H1 (cell line): ENCODE measurements at regions not wholly inside any gene's neighbourhood (a gene's known extent, or its start where the extent isn't known, plus 50 kb on each side); places are given as distances from the start of the nearest gene placed in this dataset.

ENCODE experiments used
- CTCF ChIA-PET: fragments of 300-600 bp; sonication (Branson Sonifier 250); formaldehyde crosslinking; loops from one replicate; lab custom pipeline; 2021; ENCODE audit not compliant: partially characterized antibody; lab: Charles Lee
- POLR2A ChIA-PET: fragments of 300-600 bp; sonication (Branson Sonifier 250); formaldehyde crosslinking; loops from one replicate; lab custom pipeline; 2021; ENCODE audit warnings: inconsistent platforms; ENCODE audit not compliant: partially characterized antibody; lab: Charles Lee
- DNase-seq, 2 experiments: peaks; one replicate each; pipeline versions ENCODE4 v3.0.0 to v3.0.0-alpha.2; 2010 to 2022; ENCODE audit warnings: low spot score in 2 of 2, low read depth in 1 of 2, mixed read lengths in 1 of 2
- FAIRE-seq: peaks from 2 replicates; lab custom pipeline; 2011; peaks lifted over from hg19 to GRCh38; lab: Jason Lieb, UNC
- H2AFZ ChIP-seq: 2 replicates; pipeline ENCODE4 v1.8.1; 2012; ENCODE audit warnings: low read length, inconsistent platforms
- H2AK5ac ChIP-seq: 2 replicates; pipeline ENCODE4 v1.6.1; 2013; ENCODE audit warnings: low read depth, low read length
- H2BK120ac ChIP-seq: replicated peaks from 2 replicates; pipeline ENCODE3; 2013; ENCODE audit warnings: low read depth, low read length, inconsistent platforms
- H2BK12ac ChIP-seq: 2 replicates; pipeline ENCODE4 v1.6.1; 2013; ENCODE audit warnings: low read depth, low read length
- H2BK15ac ChIP-seq: 2 replicates; pipeline ENCODE4 v1.6.1; 2013; ENCODE audit warnings: low read length
- H2BK20ac ChIP-seq: 2 replicates; pipeline ENCODE4 v1.6.1; 2013; ENCODE audit warnings: low read length
- H2BK5ac ChIP-seq: 2 replicates; pipeline ENCODE4 v1.6.1; 2013; ENCODE audit warnings: low read depth, low read length
- H3K14ac ChIP-seq: 2 replicates; pipeline ENCODE4 v1.6.1; 2013; ENCODE audit warnings: inconsistent platforms; ENCODE audit not compliant: insufficient read length
- H3K18ac ChIP-seq: 2 replicates; pipeline ENCODE4 v1.6.1; 2013; ENCODE audit warnings: low read length; ENCODE audit errors: extremely low read depth
- H3K23ac ChIP-seq: 2 replicates; pipeline ENCODE4 v1.6.1; 2013; ENCODE audit warnings: inconsistent platforms; ENCODE audit not compliant: insufficient read length
- H3K23me2 ChIP-seq: 2 replicates; pipeline ENCODE4 v1.6.1; 2013; ENCODE audit warnings: low read depth, low read length
- H3K27ac ChIP-seq: 2 replicates; pipeline ENCODE4 v1.6.1; 2011; ENCODE audit warnings: low read depth, low read length, inconsistent platforms
- H3K27me3 ChIP-seq, 4 experiments: replicated peaks in 1 of 4; 1 replicate in 1 of 4; 2 replicates in 3 of 4; pipeline versions ENCODE4 v1.6.1 to v1.8.1; 2011 to 2013; ENCODE audit warnings: low read length in 3 of 4, mild to moderate bottlenecking in 3 of 4, inconsistent platforms in 2 of 4, mixed read lengths in 2 of 4, moderate library complexity in 1 of 4; ENCODE audit not compliant: control insufficient read depth in 3 of 4, insufficient read depth in 3 of 4; ENCODE audit errors: extremely low read depth in 1 of 4
- H3K36me3 ChIP-seq, 4 experiments: 2 replicates each; pipeline versions ENCODE4 v1.6.1 to v1.8.1; 2011 to 2013; ENCODE audit warnings: mild to moderate bottlenecking in 4 of 4, low read length in 3 of 4, moderate library complexity in 2 of 4, control low read depth in 1 of 4, inconsistent platforms in 1 of 4; ENCODE audit not compliant: insufficient read depth in 4 of 4, control insufficient read depth in 2 of 4
- H3K4ac ChIP-seq: replicated peaks from 2 replicates; pipeline ENCODE3; 2013; ENCODE audit warnings: low read length, low read depth, mixed read lengths, inconsistent platforms; ENCODE audit not compliant: insufficient read length
- H3K4me1 ChIP-seq, 4 experiments: replicated peaks in 1 of 4; 1 replicate in 1 of 4; 2 replicates in 3 of 4; pipeline versions ENCODE4 v1.6.1 to v1.8.1; 2011 to 2013; ENCODE audit warnings: low read length in 3 of 4, inconsistent platforms in 2 of 4, mixed read lengths in 1 of 4; ENCODE audit not compliant: insufficient read depth in 4 of 4, control insufficient read depth in 3 of 4
- H3K4me2 ChIP-seq, 2 experiments: 2 replicates each; pipeline versions ENCODE4 v1.6.1 to v1.8.1; 2011 to 2013; ENCODE audit warnings: low read depth in 2 of 2, low read length in 2 of 2, control low read depth in 1 of 2, inconsistent platforms in 1 of 2, mild to moderate bottlenecking in 1 of 2; ENCODE audit not compliant: insufficient read depth in 1 of 2
- H3K4me3 ChIP-seq, 4 experiments: fragments of 200-600, 300-600 bp in 1 of 4; sonication (generic), shearing (Covaris generic), sonication (Bioruptor Twin) in 1 of 4; 2 replicates each; pipeline versions ENCODE4 v1.5.1 to v1.8.1; 2011 to 2016; ENCODE audit warnings: low read length in 4 of 4, low read depth in 3 of 4, control low read depth in 2 of 4, inconsistent platforms in 2 of 4, mild to moderate bottlenecking in 2 of 4, mixed read lengths in 1 of 4, moderate library complexity in 1 of 4; ENCODE audit not compliant: insufficient read depth in 2 of 4; ENCODE audit errors: extremely low read depth in 1 of 4
- H3K56ac ChIP-seq: replicated peaks from 2 replicates; pipeline ENCODE3; 2013; ENCODE audit warnings: low read depth, mild to moderate bottlenecking, mixed read lengths, low read length, inconsistent platforms; ENCODE audit not compliant: insufficient read length
- H3K79me1 ChIP-seq: 2 replicates; pipeline ENCODE4 v1.6.1; 2013; ENCODE audit warnings: low read depth, low read length, control low read depth
- H3K79me2 ChIP-seq, 2 experiments: 2 replicates each; pipeline versions ENCODE4 v1.6.1 to v1.8.1; 2012 to 2013; ENCODE audit warnings: low read length in 2 of 2, mild to moderate bottlenecking in 2 of 2, inconsistent platforms in 1 of 2; ENCODE audit not compliant: insufficient read depth in 2 of 2, control insufficient read depth in 1 of 2
- H3K9ac ChIP-seq, 4 experiments: replicated peaks in 1 of 4; 1 replicate in 1 of 4; 2 replicates in 3 of 4; pipeline versions ENCODE4 v1.6.1 to v1.8.1; 2011 to 2013; ENCODE audit warnings: low read depth in 3 of 4, low read length in 3 of 4, control low read depth in 2 of 4, mild to moderate bottlenecking in 2 of 4, moderate library complexity in 2 of 4, inconsistent platforms in 1 of 4; ENCODE audit errors: extremely low read depth in 1 of 4
- H3K9me3 ChIP-seq, 2 experiments: 2 replicates each; pipeline versions ENCODE4 v1.6.1 to v1.8.1; 2012 to 2013; ENCODE audit warnings: mild to moderate bottlenecking in 2 of 2, moderate library complexity in 2 of 2, control low read depth in 1 of 2, inconsistent platforms in 1 of 2, low read depth in 1 of 2, low read length in 1 of 2, mixed read lengths in 1 of 2; ENCODE audit not compliant: insufficient read depth in 2 of 2
- H4K20me1 ChIP-seq, 2 experiments: replicated peaks in 1 of 2; 2 replicates each; pipeline versions ENCODE3 to v1.8.1; 2011 to 2013; ENCODE audit warnings: inconsistent platforms in 2 of 2, low read length in 2 of 2, mild to moderate bottlenecking in 1 of 2; ENCODE audit not compliant: insufficient read depth in 2 of 2, control insufficient read depth in 1 of 2
- H4K5ac ChIP-seq: 2 replicates; pipeline ENCODE4 v1.6.1; 2013; ENCODE audit warnings: low read length, low read depth, mixed read lengths, inconsistent platforms; ENCODE audit not compliant: insufficient read length
- H4K8ac ChIP-seq: 2 replicates; pipeline ENCODE4 v1.8.0; 2013; ENCODE audit warnings: mild to moderate bottlenecking, moderate library complexity, low read length, inconsistent platforms; ENCODE audit not compliant: insufficient read depth; ENCODE audit errors: extremely low read depth
- H4K91ac ChIP-seq: replicated peaks from 2 replicates; pipeline ENCODE3; 2013; ENCODE audit warnings: low read length, mixed read lengths, inconsistent platforms; ENCODE audit not compliant: insufficient read length
- CEBPB ChIP-seq: IDR thresholded peaks from 2 replicates; pipeline ENCODE4 v1.6.1; 2012; ENCODE audit warnings: low read depth, low read length
- CHD2 ChIP-seq: IDR thresholded peaks from 2 replicates; pipeline ENCODE4 v1.6.1; 2012; ENCODE audit warnings: low read length, improper control_type of control experiment
- HDAC6 ChIP-seq: IDR thresholded peaks from one replicate; pipeline ENCODE4 v1.7.1; 2012; ENCODE audit warnings: low read depth, mild to moderate bottlenecking, inconsistent platforms, low read length, moderate library complexity
- POLR2A ChIP-seq, 2 experiments: IDR thresholded peaks; 1 replicate in 1 of 2; 2 replicates in 1 of 2; pipeline ENCODE4 v1.6.1; 2011; ENCODE audit warnings: low read depth in 2 of 2, low read length in 2 of 2, mild to moderate bottlenecking in 2 of 2; ENCODE audit errors: control extremely low read depth in 1 of 2
- RAD21 ChIP-seq, 2 experiments: IDR thresholded peaks in 1 of 2; conservative IDR thresholded peaks in 1 of 2; 2 replicates each; pipeline ENCODE4 v1.6.1; 2011; ENCODE audit warnings: low read depth in 2 of 2, low read length in 2 of 2, improper control_type of control experiment in 1 of 2, inconsistent platforms in 1 of 2, mild to moderate bottlenecking in 1 of 2, moderate library complexity in 1 of 2
- RBBP5 ChIP-seq: IDR thresholded peaks from 2 replicates; pipeline ENCODE4 v1.7.1; 2012; ENCODE audit warnings: low read depth, mild to moderate bottlenecking, inconsistent platforms, low read length, moderate library complexity, borderline replicate concordance
- SIRT6 ChIP-seq: IDR thresholded peaks from one replicate; pipeline ENCODE4 v1.7.1; 2012; ENCODE audit warnings: low read length, inconsistent platforms
- SUZ12 ChIP-seq: fragments of 200-600 bp; sonication (generic); IDR thresholded peaks from 2 replicates; pipeline ENCODE4 v1.6.1; 2012; ENCODE audit warnings: mild to moderate bottlenecking, inconsistent platforms, low read length, moderate library complexity, mixed read lengths
- TCF12 ChIP-seq: IDR thresholded peaks from 2 replicates; pipeline ENCODE4 v1.6.1; 2011; ENCODE audit warnings: low read depth, mild to moderate bottlenecking, low read length
- WGBS, 2 experiments: shearing (Covaris generic) in 1 of 2; methylation state at CpG; one replicate each; pipeline versions ENCODE4 v1.1.6 to v1.1.7; 2013 to 2015; ENCODE audit warnings: low lambda C conversion rate in 2 of 2, mixed read lengths in 2 of 2, inconsistent platforms in 1 of 2, low coverage in 1 of 2, missing lambda C conversion rate in 1 of 2; ENCODE audit not compliant: insufficient replicate concordance in 2 of 2, insufficient coverage in 1 of 2, insufficient read length in 1 of 2; ENCODE audit errors: extremely low coverage in 1 of 2, missing lambda C conversion rate in 1 of 2; 5-methylcytosine and 5-hydroxymethylcytosine counted together
- TF ChIP-seq, protein P1 (sequence below): IDR thresholded peaks from 2 replicates; pipeline ENCODE4 v1.6.1; 2012; ENCODE audit warnings: inconsistent platforms
- TF ChIP-seq, protein P2 (sequence below): IDR thresholded peaks from 2 replicates; pipeline ENCODE4 v1.6.1; 2011; ENCODE audit warnings: low read depth, mild to moderate bottlenecking, low read length; ENCODE audit not compliant: insufficient read depth
- TF ChIP-seq, protein P3 (sequence below): IDR thresholded peaks from 2 replicates; pipeline ENCODE4 v1.6.1; 2012; ENCODE audit warnings: low read length, inconsistent platforms

DNA sequence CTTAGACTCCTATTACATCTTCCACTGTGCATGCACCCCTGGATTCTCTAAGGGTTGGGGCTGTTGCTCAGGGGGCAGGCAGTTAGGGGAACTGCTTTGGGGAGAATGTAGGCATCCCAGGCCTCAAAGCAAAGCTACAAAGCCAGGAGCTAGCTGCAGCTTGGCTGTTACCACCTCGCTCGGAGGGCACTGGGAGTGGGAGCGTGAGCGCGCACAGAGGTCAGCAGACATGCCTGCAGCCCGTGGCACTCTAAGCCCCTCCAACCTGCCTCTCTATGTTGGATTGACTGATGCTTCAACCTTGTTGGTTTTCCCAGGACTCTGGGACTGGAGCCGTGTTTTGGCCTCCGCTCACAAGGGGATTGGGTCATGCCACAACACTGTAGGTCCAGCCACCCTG lies 69.8 kb downstream of the CPN2 start:
- H3K4ac ChIP-seq: no peak overlapping the region
- H3K27me3 ChIP-seq: no peaks in the 10 kb centered on the region; a peak in 1 of 7 replicates
- H4K8ac ChIP-seq: no peak overlapping the region
- H3K79me1 ChIP-seq: no peaks in the 10 kb centered on the region
- H3K14ac ChIP-seq: no peak overlapping the region
- FAIRE-seq (no peak), DNase-seq (no peak)
- H3K4me3 ChIP-seq: no peak overlapping the region
- WGBS, 2 experiments: 95% methylated on average over 8 of the region's 8 CpGs; no CpG with 5 or more reads in 1 of the 2 experiments
- no peaks in the 10 kb centered on the region for H4K20me1 ChIP-seq
- peaks cover 7 to 19% (median 13%) of the 10 kb centered on the region in 4 experiments for H3K4me1 ChIP-seq
- H3K9me3 ChIP-seq: no peaks in the 10 kb centered on the region
- no peak overlapping the region for H3K27ac ChIP-seq
- H4K91ac ChIP-seq: no peak overlapping the region
- no peaks in the 10 kb centered on the region for H3K79me2 ChIP-seq
- no peak overlapping the region for H3K56ac ChIP-seq
- H3K18ac ChIP-seq: no peak overlapping the region; the same call in 1 of the 2 replicates
- no peak overlapping the region for H2BK5ac ChIP-seq
- H3K23me2 ChIP-seq: peaks cover 2% of the 10 kb centered on the region; the same call in 1 of the 2 replicates
- no peak overlapping the region for H2BK15ac ChIP-seq
- H3K9ac ChIP-seq: no peak overlapping the region
- H2BK120ac ChIP-seq: no peak overlapping the region
- ChIA-PET POLR2A (no interaction called here), CTCF (interaction anchor here (0.6 to 3.8 kb wide), 5 partner anchors 9 to 196 kb away, joined by 3 to 20 read pairs (median 3); no protein-coding TSS in a partner anchor)
- H2BK20ac ChIP-seq: no peak overlapping the region
- H4K5ac ChIP-seq: no peak overlapping the region
- H3K4me2 ChIP-seq: no peak overlapping the region
- no peak overlapping the region for H2AFZ ChIP-seq
- H2BK12ac ChIP-seq: peak overlapping the region; percentile 13; the same call in 1 of the 2 replicates
- H3K23ac ChIP-seq: no peak overlapping the region
- no peak overlapping the region for H2AK5ac ChIP-seq
- H3K36me3 ChIP-seq: no peaks in the 10 kb centered on the region
- no peak for TF ChIP-seq TCF12
- TF ChIP-seq, protein P1, sequence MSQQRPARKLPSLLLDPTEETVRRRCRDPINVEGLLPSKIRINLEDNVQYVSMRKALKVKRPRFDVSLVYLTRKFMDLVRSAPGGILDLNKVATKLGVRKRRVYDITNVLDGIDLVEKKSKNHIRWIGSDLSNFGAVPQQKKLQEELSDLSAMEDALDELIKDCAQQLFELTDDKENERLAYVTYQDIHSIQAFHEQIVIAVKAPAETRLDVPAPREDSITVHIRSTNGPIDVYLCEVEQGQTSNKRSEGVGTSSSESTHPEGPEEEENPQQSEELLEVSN: no peak
- TF ChIP-seq SUZ12: no peak
- no peak for TF ChIP-seq POLR2A (IDR thresholded peaks at IDR 0.05; ENCODE audit: control extremely low read depth in 1 of 2, low read depth in 2 of 2, low read length in 2 of 2)
- TF ChIP-seq HDAC6: no peak
- no peak for TF ChIP-seq RBBP5
- TF ChIP-seq, protein P2, sequence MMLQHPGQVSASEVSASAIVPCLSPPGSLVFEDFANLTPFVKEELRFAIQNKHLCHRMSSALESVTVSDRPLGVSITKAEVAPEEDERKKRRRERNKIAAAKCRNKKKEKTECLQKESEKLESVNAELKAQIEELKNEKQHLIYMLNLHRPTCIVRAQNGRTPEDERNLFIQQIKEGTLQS: no peak
- TF ChIP-seq RAD21 (IDR thresholded peaks at IDR 0.05 in 1 of 2, conservative IDR thresholded peaks at IDR 0.05 in 1 of 2; ENCODE audit: low read depth in 2 of 2, low read length in 2 of 2): no peak
- no peak for TF ChIP-seq CEBPB
- TF ChIP-seq, protein P3, sequence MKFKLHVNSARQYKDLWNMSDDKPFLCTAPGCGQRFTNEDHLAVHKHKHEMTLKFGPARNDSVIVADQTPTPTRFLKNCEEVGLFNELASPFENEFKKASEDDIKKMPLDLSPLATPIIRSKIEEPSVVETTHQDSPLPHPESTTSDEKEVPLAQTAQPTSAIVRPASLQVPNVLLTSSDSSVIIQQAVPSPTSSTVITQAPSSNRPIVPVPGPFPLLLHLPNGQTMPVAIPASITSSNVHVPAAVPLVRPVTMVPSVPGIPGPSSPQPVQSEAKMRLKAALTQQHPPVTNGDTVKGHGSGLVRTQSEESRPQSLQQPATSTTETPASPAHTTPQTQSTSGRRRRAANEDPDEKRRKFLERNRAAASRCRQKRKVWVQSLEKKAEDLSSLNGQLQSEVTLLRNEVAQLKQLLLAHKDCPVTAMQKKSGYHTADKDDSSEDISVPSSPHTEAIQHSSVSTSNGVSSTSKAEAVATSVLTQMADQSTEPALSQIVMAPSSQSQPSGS: no peak
- no peak for TF ChIP-seq SIRT6
- no peak for TF ChIP-seq CHD2
